Stimulated activated memory B cell treated with anti-CD40 and anti-IgM and Interleukin-4, amounts not matched to agents 10 μg/mL and 1 μg/mL and 100 μg/mL, for 72 hours (primary cell): ENCODE measurements at regions not wholly inside any gene's neighbourhood (a gene's known extent, or its start where the extent isn't known, plus 50 kb on each side); places are given as distances from the start of the nearest gene placed in this dataset.
"Not testable (repeated sequence)": the region's sequence is repeated elsewhere in the genome, so short reads cannot be mapped to it uniquely, and the experiment has no call there.

ENCODE experiments used
- ATAC-seq: fragments of 150-1000 bp; cut with Tn5 transposase; 2 replicates; pipeline ENCODE4 v1.10.0; 2021
- H3K27ac Mint-ChIP-seq: one replicate; pipeline ENCODE4 v1.8.0; 2022; ENCODE audit warnings: mild to moderate bottlenecking, mixed read lengths
- H3K27me3 Mint-ChIP-seq: one replicate; pipeline ENCODE4 v1.8.0; 2022; ENCODE audit warnings: mixed read lengths
- H3K36me3 Mint-ChIP-seq: one replicate; pipeline ENCODE4 v1.8.0; 2022; ENCODE audit warnings: mixed read lengths
- H3K4me1 Mint-ChIP-seq: one replicate; pipeline ENCODE4 v1.8.0; 2022; ENCODE audit warnings: mixed read lengths
- H3K4me3 Mint-ChIP-seq: one replicate; pipeline ENCODE4 v1.8.0; 2022; ENCODE audit warnings: mild to moderate bottlenecking, moderate library complexity, mixed read lengths
- H3K9me3 Mint-ChIP-seq: one replicate; pipeline ENCODE4 v1.8.0; 2022; ENCODE audit warnings: mixed read lengths

DNA sequence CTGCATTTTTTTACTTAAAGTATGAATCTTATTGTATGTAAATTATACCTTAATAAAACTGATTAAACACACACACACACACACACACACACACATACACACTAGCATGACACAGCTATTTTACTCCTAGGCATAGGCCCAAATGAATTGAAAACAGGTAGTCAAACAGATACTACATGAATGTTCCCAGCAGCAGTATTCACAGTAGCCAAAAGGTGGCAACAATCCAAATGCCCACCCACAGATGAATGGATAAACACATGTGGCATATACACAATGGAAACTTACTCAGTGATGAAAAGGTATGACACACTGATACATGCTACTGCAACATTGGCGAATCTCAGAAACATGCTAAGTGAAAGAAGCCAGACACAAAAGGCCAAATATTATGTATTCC, 223.5 kb downstream of the CYB561 start:
- no peak for ATAC-seq
- Mint-ChIP-seq H3K4me3 (no peak overlapping the region), H3K9me3 (no peaks in the 10 kb centered on the region), H3K4me1 (no peaks in the 10 kb centered on the region), H3K27ac (no peak overlapping the region), H3K27me3 (no peaks in the 10 kb centered on the region), H3K36me3 (no peaks in the 10 kb centered on the region)

GRCh38 chr17:63223212-63223911, 222.7 kb downstream of the CYB561 start:
- Mint-ChIP-seq H3K4me1 (no peaks in the 10 kb centered on the region), H3K9me3 (no peaks in the 10 kb centered on the region), H3K27ac (no peak overlapping the region), H3K36me3 (no peaks in the 10 kb centered on the region), H3K27me3 (no peaks in the 10 kb centered on the region), H3K4me3 (no peak overlapping the region)
- no peak for ATAC-seq

DNA sequence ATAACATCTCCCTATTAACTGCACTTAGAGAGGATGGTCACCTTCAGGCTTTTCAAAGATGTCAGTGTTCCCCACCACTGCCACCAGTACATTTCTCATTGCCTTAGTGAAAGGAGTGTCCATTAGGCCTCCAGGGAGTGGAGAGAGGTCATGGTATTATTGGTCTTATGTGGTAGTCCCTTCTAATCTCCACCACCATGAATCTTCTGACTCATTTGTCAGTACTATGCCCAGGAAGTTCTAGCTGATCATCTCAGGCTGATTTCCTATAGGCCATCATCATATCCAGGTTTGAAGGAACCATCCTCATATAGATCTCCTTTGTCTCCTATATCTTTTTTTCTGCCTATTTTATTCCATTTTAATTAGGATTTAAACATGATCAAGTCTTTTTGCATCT, 221.5 kb downstream of the CYB561 start:
- no peak overlapping the region for H3K27ac Mint-ChIP-seq
- no peaks in the 10 kb centered on the region for H3K27me3 Mint-ChIP-seq
- H3K4me1 Mint-ChIP-seq = no peaks in the 10 kb centered on the region
- no peaks in the 10 kb centered on the region for H3K36me3 Mint-ChIP-seq
- H3K9me3 Mint-ChIP-seq = no peaks in the 10 kb centered on the region
- ATAC-seq = no peak
- no peak overlapping the region for H3K4me3 Mint-ChIP-seq

DNA sequence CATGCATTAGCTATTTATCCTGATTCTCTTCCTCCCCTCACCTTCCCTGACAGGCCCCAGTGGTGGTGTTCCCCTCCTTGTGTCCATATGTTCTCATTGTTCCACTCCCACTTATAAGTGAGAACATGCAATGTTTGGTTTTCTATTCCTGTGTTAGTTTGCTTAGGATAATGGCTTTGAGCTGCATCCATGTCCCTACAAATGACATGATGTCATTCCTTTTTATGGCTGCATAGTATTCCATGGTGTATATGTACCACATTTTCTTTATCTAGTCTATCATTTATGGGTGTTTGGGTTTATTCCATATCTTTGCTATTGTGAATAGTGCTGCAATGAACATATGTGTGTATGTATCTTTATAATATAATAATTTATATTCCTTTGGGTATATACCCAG, 219.4 kb downstream of the CYB561 start:
- not testable (repeated sequence) for H3K27me3 Mint-ChIP-seq, H3K27ac Mint-ChIP-seq, H3K4me3 Mint-ChIP-seq, H3K4me1 Mint-ChIP-seq, ATAC-seq
- Mint-ChIP-seq H3K9me3 (peaks cover 14% of the 10 kb centered on the region), H3K36me3 (peaks cover 17% of the 10 kb centered on the region)

DNA sequence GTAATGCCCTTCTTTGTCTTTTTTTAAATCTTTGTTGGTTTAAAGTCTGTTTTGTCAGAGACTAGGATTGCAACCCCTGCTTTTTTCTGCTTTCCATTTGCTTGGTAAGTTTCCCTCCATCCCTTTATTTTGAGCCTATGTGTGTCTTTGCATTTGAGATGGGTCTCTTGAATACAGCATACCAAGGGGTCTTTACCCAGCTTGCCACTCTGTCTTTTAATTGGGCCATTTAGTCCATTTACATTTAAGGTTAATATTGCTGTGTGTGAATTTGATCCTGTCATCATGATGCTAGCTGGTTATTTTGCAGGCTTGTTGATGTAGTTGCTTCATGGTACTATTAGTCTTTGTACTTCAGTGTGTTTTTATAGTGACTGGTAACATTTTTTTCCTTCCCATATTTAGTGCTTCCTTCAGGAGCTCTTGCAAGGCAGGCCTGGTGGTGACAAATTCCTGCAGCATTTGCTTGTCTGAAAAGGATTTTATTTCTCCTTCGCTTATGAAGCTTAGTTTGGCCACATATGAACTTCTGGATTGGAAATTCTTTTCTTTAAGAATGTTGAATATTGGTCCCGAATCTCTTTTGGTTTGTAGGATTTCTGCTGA, 215.0 kb downstream of the CYB561 start:
- not testable (repeated sequence) for H3K27me3 Mint-ChIP-seq, ATAC-seq, H3K4me1 Mint-ChIP-seq, H3K27ac Mint-ChIP-seq, H3K4me3 Mint-ChIP-seq
- Mint-ChIP-seq H3K9me3 (peaks cover 18% of the 10 kb centered on the region), H3K36me3 (peaks cover 24% of the 10 kb centered on the region)

- Mint-ChIP-seq H3K4me3 (no peak overlapping the region), H3K36me3 (peaks cover 29% of the 10 kb centered on the region), H3K27me3 (peaks cover 12% of the 10 kb centered on the region), H3K9me3 (peaks cover 18% of the 10 kb centered on the region), H3K4me1 (no peaks in the 10 kb centered on the region), H3K27ac (no peak overlapping the region)
- no peak for ATAC-seq
Observed at GRCh38 chr17:63232565-63233310, 213.4 kb downstream of the CYB561 start.

DNA sequence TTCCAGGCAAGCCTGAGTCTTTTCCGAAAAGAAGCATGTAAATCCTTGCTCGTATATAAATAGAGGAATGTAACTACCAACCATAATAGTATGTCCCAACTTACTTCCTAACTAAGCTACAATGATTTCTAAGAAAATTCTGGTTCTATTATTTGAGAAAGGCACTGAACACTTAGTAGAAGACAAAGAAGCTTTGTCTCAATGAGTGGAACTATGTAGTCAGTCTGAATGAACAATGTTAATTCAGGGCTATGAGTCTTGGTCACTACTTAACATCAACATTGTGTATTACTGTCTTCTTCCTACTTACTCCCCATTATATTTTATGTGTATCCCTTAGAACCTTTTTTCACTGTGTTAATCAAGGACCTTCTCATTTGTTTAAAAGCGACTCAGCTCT, 206.0 kb downstream of the CYB561 start:
- Mint-ChIP-seq H3K9me3 (no peaks in the 10 kb centered on the region), H3K4me1 (no peaks in the 10 kb centered on the region), H3K36me3 (peaks cover 17% of the 10 kb centered on the region), H3K27ac (no peak overlapping the region), H3K4me3 (no peak overlapping the region), H3K27me3 (peaks cover 12% of the 10 kb centered on the region)
- no peak for ATAC-seq

DNA sequence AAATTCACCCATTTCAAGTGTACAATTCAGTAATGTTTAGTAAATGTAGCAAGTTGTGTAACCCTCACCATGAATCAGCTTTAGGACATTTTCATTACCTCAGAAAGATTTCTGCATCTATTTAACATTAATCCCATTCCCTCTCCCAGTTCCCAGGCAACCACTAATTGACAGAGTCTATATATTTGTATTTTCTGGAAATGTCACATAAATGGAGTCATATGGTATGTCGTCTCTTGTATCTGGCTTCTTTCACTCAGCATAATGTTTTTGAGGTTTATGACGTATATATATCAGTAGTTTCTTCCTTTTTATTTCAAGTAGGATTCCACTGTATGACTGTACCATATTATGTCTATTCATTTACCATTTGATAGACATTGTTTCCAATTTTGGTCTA, 199.8 kb downstream of the CYB561 start:
- H3K27me3 Mint-ChIP-seq = no peaks in the 10 kb centered on the region
- H3K9me3 Mint-ChIP-seq = no peaks in the 10 kb centered on the region
- peaks cover 12% of the 10 kb centered on the region for H3K36me3 Mint-ChIP-seq
- H3K4me3 Mint-ChIP-seq = no peak overlapping the region
- ATAC-seq = no peak
- no peak overlapping the region for H3K27ac Mint-ChIP-seq
- H3K4me1 Mint-ChIP-seq = no peaks in the 10 kb centered on the region

- ATAC-seq = no peak
- no peak overlapping the region for H3K4me3 Mint-ChIP-seq
- H3K27ac Mint-ChIP-seq = no peak overlapping the region
- no peaks in the 10 kb centered on the region for H3K27me3 Mint-ChIP-seq
- H3K4me1 Mint-ChIP-seq = no peaks in the 10 kb centered on the region
- H3K36me3 Mint-ChIP-seq = peaks cover 12% of the 10 kb centered on the region
- H3K9me3 Mint-ChIP-seq = no peaks in the 10 kb centered on the region
Observed at GRCh38 chr17:63247706-63248105, 198.4 kb downstream of the CYB561 start.

- Mint-ChIP-seq H3K36me3 (peaks cover 7% of the 10 kb centered on the region), H3K27me3 (peaks cover 2% of the 10 kb centered on the region), H3K27ac (no peak overlapping the region), H3K9me3 (no peaks in the 10 kb centered on the region), H3K4me3 (no peak overlapping the region), H3K4me1 (no peaks in the 10 kb centered on the region)
- no peak for ATAC-seq
Observed at GRCh38 chr17:63249256-63250004, 196.7 kb downstream of the CYB561 start.

GRCh38 chr17:63250830-63251229, 195.3 kb downstream of the CYB561 start:
- Mint-ChIP-seq H3K4me1 (no peaks in the 10 kb centered on the region), H3K27me3 (peaks cover 16% of the 10 kb centered on the region), H3K4me3 (no peak overlapping the region), H3K9me3 (peaks cover 5% of the 10 kb centered on the region), H3K36me3 (peaks cover 7% of the 10 kb centered on the region), H3K27ac (no peak overlapping the region)
- no peak for ATAC-seq

DNA sequence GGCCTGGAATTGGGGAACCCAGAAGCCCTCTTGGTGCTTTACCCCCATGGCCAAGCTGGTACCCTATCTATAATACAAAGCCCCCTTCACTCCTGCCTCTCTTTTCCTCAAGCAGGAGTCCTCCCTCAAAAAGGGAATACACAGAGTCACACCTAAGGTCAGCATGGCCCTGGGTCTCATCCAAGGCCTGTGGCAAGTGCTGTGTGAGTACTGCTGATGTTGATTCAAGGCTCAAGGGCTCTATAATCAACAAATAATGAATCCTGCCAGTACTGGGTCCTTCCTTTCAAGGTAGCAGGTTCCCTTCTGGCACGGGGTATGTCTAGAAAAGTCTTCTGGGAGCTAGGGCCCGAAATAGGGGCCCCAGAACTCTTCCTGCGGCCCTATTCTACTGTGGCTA, 187.3 kb downstream of the CYB561 start:
- Mint-ChIP-seq H3K4me1 (peaks cover 6% of the 10 kb centered on the region), H3K4me3 (no peak overlapping the region), H3K36me3 (peaks cover 20% of the 10 kb centered on the region), H3K27ac (no peak overlapping the region), H3K27me3 (peaks cover 48% of the 10 kb centered on the region), H3K9me3 (peaks cover 9% of the 10 kb centered on the region)
- ATAC-seq = no peak

DNA sequence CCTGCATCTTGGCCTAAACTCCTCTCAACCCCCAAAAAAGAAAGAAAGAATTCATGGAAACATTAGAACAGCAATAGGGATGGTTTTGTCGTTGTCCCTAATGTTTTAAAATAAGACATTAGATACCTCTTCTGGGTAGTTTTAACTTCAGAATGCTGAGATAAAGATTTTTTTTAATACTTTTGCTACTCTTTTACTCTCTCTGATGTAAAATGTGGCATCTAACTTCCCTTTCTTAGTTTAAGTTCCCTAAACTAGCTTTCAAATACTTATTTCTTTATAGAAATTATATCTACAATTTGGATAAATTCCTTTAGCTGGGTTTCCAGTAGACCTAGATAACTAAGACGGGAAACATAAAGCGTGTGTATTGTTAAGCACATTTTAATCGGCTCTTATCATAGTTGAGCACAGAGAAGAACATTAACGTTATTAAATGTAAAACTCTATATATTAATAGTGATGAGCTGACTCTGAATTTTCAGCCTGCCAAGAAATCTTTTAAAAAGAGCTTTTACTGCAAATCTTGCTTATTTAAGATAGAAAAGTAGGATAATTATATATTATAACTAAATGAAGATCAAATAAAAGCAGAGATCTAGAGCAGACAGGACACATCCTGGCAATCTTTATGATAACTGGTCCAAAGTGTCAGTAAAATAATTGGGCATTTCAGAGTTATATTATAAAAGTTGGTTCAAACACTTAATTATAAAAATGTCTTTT, 183.2 kb downstream of the CYB561 start:
- no peaks in the 10 kb centered on the region for H3K9me3 Mint-ChIP-seq
- peaks cover 14% of the 10 kb centered on the region for H3K27me3 Mint-ChIP-seq
- no peaks in the 10 kb centered on the region for H3K36me3 Mint-ChIP-seq
- H3K4me3 Mint-ChIP-seq = no peak overlapping the region
- ATAC-seq = no peak
- H3K4me1 Mint-ChIP-seq = peaks cover 12% of the 10 kb centered on the region
- H3K27ac Mint-ChIP-seq = no peak overlapping the region

- no peak for ATAC-seq
- no peak overlapping the region for H3K4me3 Mint-ChIP-seq
- H3K27me3 Mint-ChIP-seq = no peaks in the 10 kb centered on the region
- H3K36me3 Mint-ChIP-seq = no peaks in the 10 kb centered on the region
- no peak overlapping the region for H3K27ac Mint-ChIP-seq
- H3K9me3 Mint-ChIP-seq = no peaks in the 10 kb centered on the region
- peaks cover 12% of the 10 kb centered on the region for H3K4me1 Mint-ChIP-seq
Observed at GRCh38 chr17:63265526-63265925, 180.6 kb downstream of the CYB561 start.

DNA sequence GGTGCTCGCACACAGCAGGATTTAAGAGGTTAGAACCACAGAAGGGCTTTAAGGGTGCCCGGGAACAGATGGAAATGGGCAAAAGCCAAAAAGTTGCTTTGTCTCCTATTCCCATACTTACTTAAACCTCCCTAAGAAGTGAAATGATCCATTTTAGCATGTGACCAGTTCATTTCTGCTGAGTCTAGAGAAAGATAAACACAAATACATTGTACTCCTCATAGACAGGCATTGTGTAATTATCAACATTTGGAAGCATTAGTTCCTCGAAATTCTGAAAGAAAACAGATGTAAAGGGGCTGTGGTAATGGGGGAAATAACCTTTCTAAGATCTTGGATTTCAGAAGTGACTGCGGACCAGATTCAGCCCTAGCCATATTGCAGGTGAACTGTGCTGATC, 178.3 kb downstream of the CYB561 start:
- H3K4me3 Mint-ChIP-seq = no peak overlapping the region
- H3K27me3 Mint-ChIP-seq = no peaks in the 10 kb centered on the region
- H3K9me3 Mint-ChIP-seq = no peaks in the 10 kb centered on the region
- H3K27ac Mint-ChIP-seq = no peak overlapping the region
- H3K4me1 Mint-ChIP-seq = peaks cover 6% of the 10 kb centered on the region
- no peaks in the 10 kb centered on the region for H3K36me3 Mint-ChIP-seq
- ATAC-seq = no peak
